PC-3 (cell line): ENCODE measurements at regions not wholly inside any gene's neighbourhood (a gene's known extent, or its start where the extent isn't known, plus 50 kb on each side); places are given as distances from the start of the nearest gene placed in this dataset.

Experiments used
- ATAC-seq: fragments of 200-7000 bp; cut with Tn5 transposase; 2 replicates; pipeline ENCODE4 v1.9.1; 2020; ENCODE audit warnings: mild to moderate bottlenecking, moderate library complexity
- BruUV-seq: library from RNA; stranded (reverse); fragments of 400-500 nt; replicated peaks from 2 replicates; lab custom pipeline; 2021; lab: Mats Ljungman, UMichigan
- CTCF ChIA-PET: fragments of 300-600 bp; sonication (Branson Sonifier 250); formaldehyde crosslinking; loops from one replicate; lab custom pipeline; 2022; ENCODE audit warnings: antibody characterized with exemption; lab: Charles Lee
- POLR2A ChIA-PET: fragments of 300-600 bp; sonication (Branson Sonifier 250); formaldehyde crosslinking; loops from one replicate; lab custom pipeline; 2022; ENCODE audit warnings: antibody characterized with exemption; ENCODE audit not compliant: unreplicated experiment; lab: Charles Lee
- DNase-seq: peaks from one replicate; pipeline ENCODE4 v3.0.0-alpha.2; 2015
- H2AFZ ChIP-seq: fragments of 300-600 bp; sonication (generic); 2 replicates; pipeline ENCODE4 v1.6.0; 2016; ENCODE audit warnings: antibody characterized with exemption, low read length
- H3F3A ChIP-seq: fragments of 300-600 bp; sonication (generic); one replicate; pipeline ENCODE4 v1.6.0; 2017; ENCODE audit warnings: antibody characterized with exemption, low read length, control low read depth, mild to moderate bottlenecking; ENCODE audit not compliant: unreplicated experiment
- H3K27ac ChIP-seq: fragments of 300-600 bp; sonication (generic); 2 replicates; pipeline ENCODE4 v1.5.1; 2016; ENCODE audit warnings: mild to moderate bottlenecking, low read length
- H3K27me3 ChIP-seq: fragments of 300-600 bp; sonication (generic); 2 replicates; pipeline ENCODE4 v1.6.1; 2016; ENCODE audit warnings: low read length, mixed read lengths
- H3K36me3 ChIP-seq: fragments of 300-600 bp; sonication (generic); 2 replicates; pipeline ENCODE4 v1.6.1; 2016; ENCODE audit warnings: low read depth, mixed run types, low read length, mixed read lengths
- H3K4me1 ChIP-seq: fragments of 300-600 bp; sonication (generic); 2 replicates; pipeline ENCODE4 v1.5.1; 2016; ENCODE audit warnings: low read length; ENCODE audit not compliant: insufficient read depth
- H3K4me2 ChIP-seq: fragments of 300-600 bp; sonication (generic); 2 replicates; pipeline ENCODE4 v1.6.0; 2016; ENCODE audit warnings: low read length
- H3K4me3 ChIP-seq: fragments of 300-600 bp; sonication (generic); 2 replicates; pipeline ENCODE4 v1.5.1; 2016; ENCODE audit warnings: mild to moderate bottlenecking, low read length, mixed read lengths
- H3K79me2 ChIP-seq: fragments of 300-600 bp; sonication (generic); 2 replicates; pipeline ENCODE4 v1.6.1; 2017; ENCODE audit warnings: low read length, mixed read lengths
- H3K9ac ChIP-seq: fragments of 300-600 bp; sonication (generic); 2 replicates; pipeline ENCODE4 v1.6.0; 2016; ENCODE audit warnings: mild to moderate bottlenecking, low read length
- H3K9me2 ChIP-seq: fragments of 300-600 bp; sonication (generic); replicated peaks from 2 replicates; pipeline ENCODE4 v1.6.1; 2016; ENCODE audit warnings: mixed run types, low read length, mixed read lengths
- H3K9me3 ChIP-seq: fragments of 300-600 bp; sonication (generic); 2 replicates; pipeline ENCODE4 v1.6.1; 2016; ENCODE audit warnings: low read length, mixed read lengths
- H4K20me1 ChIP-seq: fragments of 300-600 bp; sonication (generic); 2 replicates; pipeline ENCODE4 v1.6.1; 2016; ENCODE audit warnings: low read length, mixed read lengths
- EZH2 ChIP-seq: fragments of 300-600 bp; sonication (generic); IDR thresholded peaks from one replicate; pipeline ENCODE4 v1.6.1; 2017; ENCODE audit warnings: antibody characterized with exemption, mild to moderate bottlenecking, low read length; ENCODE audit not compliant: unreplicated experiment
- EZH2phosphoT487 ChIP-seq: fragments of 300-600 bp; sonication (generic); IDR thresholded peaks from 2 replicates; pipeline ENCODE4 v1.6.1; 2018; ENCODE audit warnings: mild to moderate bottlenecking, antibody characterized with exemption, low read length, borderline replicate concordance
- intact Hi-C: fragments of 100-400 bp; cut with micrococcal nuclease; formaldehyde crosslinking; loops from 2 replicates; pipeline ENCODE4 v1.9.0; 2023
- TF ChIP-seq, protein P1 (sequence below): fragments of 300-600 bp; sonication (generic); conservative IDR thresholded peaks from 2 replicates; pipeline ENCODE4 v1.5.1; 2017; ENCODE audit warnings: antibody characterized with exemption, low read depth, mild to moderate bottlenecking, low read length

DNA sequence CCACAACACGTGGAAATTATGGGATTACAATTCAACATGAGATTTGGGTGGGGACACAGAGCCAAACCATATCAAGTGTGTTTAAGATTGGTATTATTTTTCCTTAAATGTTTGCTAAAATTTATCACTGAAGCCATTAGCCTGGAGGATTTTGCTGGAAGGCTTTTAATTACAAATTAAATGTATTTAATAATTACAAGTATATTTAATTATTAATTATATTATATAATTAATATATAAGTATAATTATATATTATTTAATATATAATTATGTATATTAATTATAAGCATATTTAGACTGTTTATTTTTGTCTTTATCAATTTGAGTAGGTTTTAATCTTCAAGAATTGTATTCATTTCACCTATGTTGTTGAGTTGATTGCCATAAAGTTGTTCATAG lies 427.4 kb upstream of the FLRT2 start:
- no peaks in the 10 kb centered on the region for H4K20me1 ChIP-seq
- no TSS peak for BruUV-seq
- no peaks in the 10 kb centered on the region for H3F3A ChIP-seq
- no peak overlapping the region for H3K4me2 ChIP-seq
- ATAC-seq (no peak), DNase-seq (no peak)
- no peaks in the 10 kb centered on the region for H3K4me1 ChIP-seq
- no peak overlapping the region for H2AFZ ChIP-seq
- peaks cover 16% of the 10 kb centered on the region for H3K9me3 ChIP-seq
- no peak overlapping the region for H3K9ac ChIP-seq
- H3K4me3 ChIP-seq, result no peak overlapping the region
- ChIA-PET CTCF (no interaction called here), POLR2A (no interaction called here)
- intact Hi-C loops, result no loop called here
- H3K27me3 ChIP-seq, result no peaks in the 10 kb centered on the region
- no peaks in the 10 kb centered on the region for H3K79me2 ChIP-seq
- no peak overlapping the region for H3K27ac ChIP-seq
- H3K36me3 ChIP-seq, result no peaks in the 10 kb centered on the region
- no peaks in the 10 kb centered on the region for H3K9me2 ChIP-seq
- TF ChIP-seq EZH2phosphoT487 (no peak), EZH2 (no peak)
- TF ChIP-seq, protein P1, sequence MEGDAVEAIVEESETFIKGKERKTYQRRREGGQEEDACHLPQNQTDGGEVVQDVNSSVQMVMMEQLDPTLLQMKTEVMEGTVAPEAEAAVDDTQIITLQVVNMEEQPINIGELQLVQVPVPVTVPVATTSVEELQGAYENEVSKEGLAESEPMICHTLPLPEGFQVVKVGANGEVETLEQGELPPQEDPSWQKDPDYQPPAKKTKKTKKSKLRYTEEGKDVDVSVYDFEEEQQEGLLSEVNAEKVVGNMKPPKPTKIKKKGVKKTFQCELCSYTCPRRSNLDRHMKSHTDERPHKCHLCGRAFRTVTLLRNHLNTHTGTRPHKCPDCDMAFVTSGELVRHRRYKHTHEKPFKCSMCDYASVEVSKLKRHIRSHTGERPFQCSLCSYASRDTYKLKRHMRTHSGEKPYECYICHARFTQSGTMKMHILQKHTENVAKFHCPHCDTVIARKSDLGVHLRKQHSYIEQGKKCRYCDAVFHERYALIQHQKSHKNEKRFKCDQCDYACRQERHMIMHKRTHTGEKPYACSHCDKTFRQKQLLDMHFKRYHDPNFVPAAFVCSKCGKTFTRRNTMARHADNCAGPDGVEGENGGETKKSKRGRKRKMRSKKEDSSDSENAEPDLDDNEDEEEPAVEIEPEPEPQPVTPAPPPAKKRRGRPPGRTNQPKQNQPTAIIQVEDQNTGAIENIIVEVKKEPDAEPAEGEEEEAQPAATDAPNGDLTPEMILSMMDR, result no peak

DNA sequence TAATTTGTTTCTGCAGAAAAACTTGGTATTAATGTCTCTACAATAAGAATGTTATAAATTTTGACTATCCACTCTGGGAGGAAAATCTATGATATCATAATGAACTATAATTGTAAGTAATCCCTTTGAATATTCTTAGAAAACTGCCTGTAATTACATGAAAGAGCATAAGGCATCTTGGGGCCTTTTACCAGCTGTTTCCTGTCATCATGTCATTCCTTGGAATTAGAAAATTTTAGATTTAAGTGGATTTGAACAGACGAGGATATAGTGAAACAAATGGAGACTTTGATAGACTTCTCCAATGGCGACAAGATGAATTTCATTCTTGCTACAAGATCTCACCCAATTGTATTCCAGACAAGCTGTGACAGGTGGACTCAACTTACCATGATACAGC lies 423.4 kb upstream of the FLRT2 start:
- H4K20me1 ChIP-seq, result no peaks in the 10 kb centered on the region
- TF ChIP-seq, protein P1, result no peak
- TF ChIP-seq EZH2phosphoT487, result no peak
- no peak for TF ChIP-seq EZH2
- no peaks in the 10 kb centered on the region for H3K27me3 ChIP-seq
- intact Hi-C loops, result no loop called here
- no peaks in the 10 kb centered on the region for H3K36me3 ChIP-seq
- no TSS peak for BruUV-seq
- no peak overlapping the region for H3K9ac ChIP-seq
- H3K9me3 ChIP-seq, result peaks cover 32% of the 10 kb centered on the region
- no peak overlapping the region for H3K4me2 ChIP-seq
- no peak for ATAC-seq
- H3K79me2 ChIP-seq, result no peaks in the 10 kb centered on the region
- no peak overlapping the region for H3K4me3 ChIP-seq
- no peaks in the 10 kb centered on the region for H3K4me1 ChIP-seq
- H3K27ac ChIP-seq, result no peak overlapping the region
- H2AFZ ChIP-seq, result no peak overlapping the region
- POLR2A ChIA-PET, result no interaction called here
- DNase-seq, result no peak
- H3F3A ChIP-seq, result no peaks in the 10 kb centered on the region
- CTCF ChIA-PET, result no interaction called here
- H3K9me2 ChIP-seq, result no peaks in the 10 kb centered on the region

DNA sequence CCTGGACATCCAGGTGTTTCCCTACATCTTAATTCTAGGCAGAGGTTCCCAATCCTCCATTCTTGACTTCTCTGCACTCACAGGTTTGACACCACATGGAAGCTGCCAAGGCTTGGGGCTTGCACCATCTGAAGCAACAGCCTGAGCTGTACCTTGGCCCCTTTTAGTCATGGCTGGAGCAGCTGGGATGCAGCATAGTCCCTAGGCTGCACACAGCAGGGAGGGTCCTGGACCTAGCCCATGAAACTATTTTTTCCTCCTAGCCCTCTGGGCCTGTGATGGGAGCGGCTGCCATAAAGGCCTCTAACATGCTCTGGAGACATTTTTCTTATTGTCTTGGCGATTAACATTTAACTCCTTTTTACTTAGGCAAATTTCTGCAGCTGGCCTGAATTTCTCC lies 417.2 kb upstream of the FLRT2 start:
- intact Hi-C loops, result no loop called here
- Histone ChIP-seq H2AFZ (no peak overlapping the region), H3K4me3 (no peak overlapping the region), H3K79me2 (no peaks in the 10 kb centered on the region), H4K20me1 (no peaks in the 10 kb centered on the region), H3K9me3 (peaks cover 35% of the 10 kb centered on the region; the same call in 1 of the 2 replicates), H3K36me3 (no peaks in the 10 kb centered on the region), H3K9ac (no peak overlapping the region), H3K27me3 (no peaks in the 10 kb centered on the region), H3K4me2 (no peak overlapping the region), H3K9me2 (no peaks in the 10 kb centered on the region), H3K4me1 (no peaks in the 10 kb centered on the region), H3F3A (no peaks in the 10 kb centered on the region), H3K27ac (no peak overlapping the region)
- TF ChIP-seq EZH2phosphoT487 (no peak), EZH2 (no peak)
- TF ChIP-seq, protein P1, result no peak
- no peak for DNase-seq
- ChIA-PET CTCF (no interaction called here), POLR2A (no interaction called here)
- BruUV-seq, result no TSS peak
- ATAC-seq, result no peak
